Lower lobe of right lung (tissue), 2 donors: ENCODE measurements at regions not wholly inside any gene's neighbourhood (a gene's known extent, or its start where the extent isn't known, plus 50 kb on each side); places are given as distances from the start of the nearest gene placed in this dataset.

Experiments
- ATAC-seq, 2 donors: fragments of 200-7000 bp; cut with Tn5 transposase; one replicate each; pipeline ENCODE4 v1.9.1; 2020 to 2022; ENCODE audit warnings: mild to moderate bottlenecking in 2 of 2, moderate library complexity in 2 of 2
- DNase-seq: peaks from one replicate; pipeline ENCODE4 v3.0.0-alpha.2; 2020
- H3K27ac ChIP-seq: fragments of 200-600 bp; one replicate; pipeline ENCODE4 v1.8.0; 2022
- H3K27me3 ChIP-seq: fragments of 200-600 bp; one replicate; pipeline ENCODE4 v1.8.0; 2022; ENCODE audit warnings: low read depth
- H3K36me3 ChIP-seq: fragments of 200-600 bp; one replicate; pipeline ENCODE4 v1.8.0; 2022; ENCODE audit warnings: mild to moderate bottlenecking
- H3K4me1 ChIP-seq: fragments of 200-600 bp; one replicate; pipeline ENCODE4 v1.8.0; 2022
- H3K4me3 ChIP-seq: fragments of 200-600 bp; one replicate; pipeline ENCODE4 v1.8.0; 2022; ENCODE audit warnings: mild to moderate bottlenecking
- H3K9me3 ChIP-seq: fragments of 200-600 bp; one replicate; pipeline ENCODE4 v1.8.0; 2022
- intact Hi-C: fragments of 100-400 bp; cut with DNase I; formaldehyde crosslinking; loops from one replicate; pipeline ENCODE4 v1.11.0; 2022
- TF ChIP-seq, protein P1 (sequence below): fragments of 200-600 bp; IDR thresholded peaks from one replicate; pipeline ENCODE4 v1.8.0; 2022; ENCODE audit warnings: antibody characterized with exemption, mild to moderate bottlenecking
- donor health status: DM: no; HTN: yes; CAD: no; lungs with severe emphysema.

- Histone ChIP-seq H3K4me3 (no peak overlapping the region), H3K36me3 (no peaks in the 10 kb centered on the region), H3K27ac (no peak overlapping the region), H3K27me3 (no peaks in the 10 kb centered on the region), H3K4me1 (no peaks in the 10 kb centered on the region), H3K9me3 (no peaks in the 10 kb centered on the region)
- TF ChIP-seq, protein P1, sequence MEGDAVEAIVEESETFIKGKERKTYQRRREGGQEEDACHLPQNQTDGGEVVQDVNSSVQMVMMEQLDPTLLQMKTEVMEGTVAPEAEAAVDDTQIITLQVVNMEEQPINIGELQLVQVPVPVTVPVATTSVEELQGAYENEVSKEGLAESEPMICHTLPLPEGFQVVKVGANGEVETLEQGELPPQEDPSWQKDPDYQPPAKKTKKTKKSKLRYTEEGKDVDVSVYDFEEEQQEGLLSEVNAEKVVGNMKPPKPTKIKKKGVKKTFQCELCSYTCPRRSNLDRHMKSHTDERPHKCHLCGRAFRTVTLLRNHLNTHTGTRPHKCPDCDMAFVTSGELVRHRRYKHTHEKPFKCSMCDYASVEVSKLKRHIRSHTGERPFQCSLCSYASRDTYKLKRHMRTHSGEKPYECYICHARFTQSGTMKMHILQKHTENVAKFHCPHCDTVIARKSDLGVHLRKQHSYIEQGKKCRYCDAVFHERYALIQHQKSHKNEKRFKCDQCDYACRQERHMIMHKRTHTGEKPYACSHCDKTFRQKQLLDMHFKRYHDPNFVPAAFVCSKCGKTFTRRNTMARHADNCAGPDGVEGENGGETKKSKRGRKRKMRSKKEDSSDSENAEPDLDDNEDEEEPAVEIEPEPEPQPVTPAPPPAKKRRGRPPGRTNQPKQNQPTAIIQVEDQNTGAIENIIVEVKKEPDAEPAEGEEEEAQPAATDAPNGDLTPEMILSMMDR, result no peak
- ATAC-seq (no peak), DNase-seq (no peak)
- intact Hi-C loops, result no loop called here
Observed at GRCh38 chrX:33465137-33465536, 253.8 kb upstream of the DMD start.

DNA sequence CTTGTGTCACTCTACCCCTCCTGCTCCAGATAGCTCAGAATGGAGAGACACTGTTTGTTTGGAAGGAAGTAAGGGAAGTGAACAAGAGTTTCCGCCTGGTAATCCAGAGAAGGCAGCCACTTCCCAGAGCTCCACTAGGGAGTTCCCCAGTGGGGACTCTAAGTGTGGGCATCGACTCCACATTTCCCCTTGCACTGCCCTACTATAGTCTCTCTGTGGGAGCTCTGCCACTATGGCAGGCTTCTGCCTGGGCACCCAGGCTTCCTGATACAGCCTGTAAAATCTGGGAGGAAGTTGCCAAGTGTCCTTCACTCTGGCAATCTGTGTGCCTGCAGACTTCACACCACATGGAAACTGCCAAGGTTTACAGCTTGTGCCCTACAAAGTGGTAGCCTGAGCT lies 245.8 kb upstream of the DMD start:
- TF ChIP-seq, protein P1, result no peak
- Histone ChIP-seq H3K27ac (no peak overlapping the region), H3K27me3 (no peaks in the 10 kb centered on the region), H3K4me1 (no peaks in the 10 kb centered on the region), H3K4me3 (no peak overlapping the region), H3K36me3 (no peaks in the 10 kb centered on the region), H3K9me3 (no peaks in the 10 kb centered on the region)
- no peak for DNase-seq
- ATAC-seq, result no peak
- intact Hi-C loops, result no loop called here

DNA sequence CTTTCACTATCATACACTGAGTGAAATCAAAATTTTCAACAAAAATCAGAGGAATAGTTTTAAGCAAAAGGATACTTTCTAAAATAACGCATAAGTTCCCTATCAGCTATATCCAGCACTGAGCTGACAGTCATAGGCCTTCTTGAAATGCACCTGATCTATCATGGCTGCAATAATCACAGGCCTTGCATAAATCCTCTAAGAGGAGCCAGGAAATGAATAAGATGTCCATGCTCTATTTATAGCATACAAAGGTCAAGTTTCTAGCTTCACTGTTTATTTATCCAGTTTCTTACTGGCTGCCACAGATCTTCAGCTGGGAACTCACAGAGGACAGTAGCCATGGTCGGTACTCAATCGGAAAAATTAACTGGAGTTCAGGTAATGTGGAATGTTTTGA lies 235.9 kb upstream of the DMD start:
- H3K27me3 ChIP-seq, result no peaks in the 10 kb centered on the region
- intact Hi-C loops, result no loop called here
- TF ChIP-seq, protein P1, result no peak
- H3K4me1 ChIP-seq, result no peaks in the 10 kb centered on the region
- DNase-seq, result no peak
- ATAC-seq, result no peak
- H3K4me3 ChIP-seq, result no peak overlapping the region
- no peak overlapping the region for H3K27ac ChIP-seq
- no peaks in the 10 kb centered on the region for H3K9me3 ChIP-seq
- H3K36me3 ChIP-seq, result no peaks in the 10 kb centered on the region

DNA sequence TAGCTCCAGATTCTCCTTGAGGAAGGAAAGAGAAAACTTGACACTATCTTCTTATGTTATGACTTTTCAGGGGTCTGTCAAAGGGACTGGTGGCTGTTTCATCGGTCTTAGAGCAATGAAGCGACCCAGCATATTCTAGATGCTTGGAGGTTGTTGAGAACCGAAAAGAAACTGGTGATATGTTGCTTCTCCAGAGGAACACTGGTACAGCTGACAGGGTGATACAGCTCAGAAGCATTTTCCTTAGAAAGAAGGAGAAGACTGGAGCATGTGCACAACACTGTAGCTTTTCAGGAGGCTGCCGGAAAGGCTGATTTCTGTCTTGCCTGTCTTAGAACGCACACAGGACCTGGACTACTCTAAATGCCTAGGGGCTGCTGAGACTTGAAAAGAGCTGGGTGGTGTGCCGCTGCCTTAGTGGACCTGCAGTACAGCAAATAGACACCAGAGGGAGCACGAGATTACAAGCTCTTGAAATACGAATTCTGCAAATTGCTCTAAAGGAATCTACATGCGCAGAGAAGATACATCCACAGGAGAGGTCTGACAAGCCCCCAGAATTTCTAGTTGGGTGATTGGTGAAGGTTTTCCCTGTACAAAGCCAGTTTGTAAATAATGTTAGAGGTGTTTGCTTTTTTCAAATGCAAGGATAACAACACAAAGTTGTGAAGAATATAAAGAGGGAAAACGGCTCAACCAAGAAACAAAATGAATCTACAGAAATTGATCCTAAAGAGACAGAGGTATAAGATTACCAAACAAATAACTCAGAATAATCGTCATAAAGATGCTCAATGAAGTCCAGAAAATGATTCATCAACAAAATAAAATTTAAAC lies 223.1 kb upstream of the DMD start:
- Histone ChIP-seq H3K36me3 (no peaks in the 10 kb centered on the region), H3K27ac (no peak overlapping the region), H3K4me1 (no peaks in the 10 kb centered on the region), H3K9me3 (no peaks in the 10 kb centered on the region), H3K4me3 (no peak overlapping the region), H3K27me3 (no peaks in the 10 kb centered on the region)
- intact Hi-C loops, result no loop called here
- peak; percentile 51 to 70 for ATAC-seq
- TF ChIP-seq, protein P1, result peak; percentile 70
- DNase-seq, result no peak

- no peak overlapping the region for H3K4me3 ChIP-seq
- no peaks in the 10 kb centered on the region for H3K4me1 ChIP-seq
- ATAC-seq (peak; percentile 84 to 94), DNase-seq (peak; percentile 46)
- no peaks in the 10 kb centered on the region for H3K27me3 ChIP-seq
- TF ChIP-seq, protein P1, result no peak
- intact Hi-C loops, result no loop called here
- H3K27ac ChIP-seq, result peak overlapping the region; percentile 76
- H3K36me3 ChIP-seq, result no peaks in the 10 kb centered on the region
- no peaks in the 10 kb centered on the region for H3K9me3 ChIP-seq
Observed at GRCh38 chrX:33416273-33416805, 205.0 kb upstream of the DMD start.
